H1 (cell line): ENCODE measurements at regions not wholly inside any gene's neighbourhood (a gene's known extent, or its start where the extent isn't known, plus 50 kb on each side); places are given as distances from the start of the nearest gene placed in this dataset.

ENCODE experiments used
- CTCF ChIA-PET: fragments of 300-600 bp; sonication (Branson Sonifier 250); formaldehyde crosslinking; loops from one replicate; lab custom pipeline; 2021; ENCODE audit not compliant: partially characterized antibody; lab: Charles Lee
- POLR2A ChIA-PET: fragments of 300-600 bp; sonication (Branson Sonifier 250); formaldehyde crosslinking; loops from one replicate; lab custom pipeline; 2021; ENCODE audit warnings: inconsistent platforms; ENCODE audit not compliant: partially characterized antibody; lab: Charles Lee
- DNase-seq, 2 experiments: peaks; one replicate each; pipeline versions ENCODE4 v3.0.0 to v3.0.0-alpha.2; 2010 to 2022; ENCODE audit warnings: low spot score in 2 of 2, low read depth in 1 of 2, mixed read lengths in 1 of 2
- FAIRE-seq: peaks from 2 replicates; lab custom pipeline; 2011; peaks lifted over from hg19 to GRCh38; lab: Jason Lieb, UNC
- H2AFZ ChIP-seq: 2 replicates; pipeline ENCODE4 v1.8.1; 2012; ENCODE audit warnings: low read length, inconsistent platforms
- H2AK5ac ChIP-seq: 2 replicates; pipeline ENCODE4 v1.6.1; 2013; ENCODE audit warnings: low read depth, low read length
- H2BK120ac ChIP-seq: replicated peaks from 2 replicates; pipeline ENCODE3; 2013; ENCODE audit warnings: low read depth, low read length, inconsistent platforms
- H2BK12ac ChIP-seq: 2 replicates; pipeline ENCODE4 v1.6.1; 2013; ENCODE audit warnings: low read depth, low read length
- H2BK15ac ChIP-seq: 2 replicates; pipeline ENCODE4 v1.6.1; 2013; ENCODE audit warnings: low read length
- H2BK20ac ChIP-seq: 2 replicates; pipeline ENCODE4 v1.6.1; 2013; ENCODE audit warnings: low read length
- H2BK5ac ChIP-seq: 2 replicates; pipeline ENCODE4 v1.6.1; 2013; ENCODE audit warnings: low read depth, low read length
- H3K14ac ChIP-seq: 2 replicates; pipeline ENCODE4 v1.6.1; 2013; ENCODE audit warnings: inconsistent platforms; ENCODE audit not compliant: insufficient read length
- H3K18ac ChIP-seq: 2 replicates; pipeline ENCODE4 v1.6.1; 2013; ENCODE audit warnings: low read length; ENCODE audit errors: extremely low read depth
- H3K23ac ChIP-seq: 2 replicates; pipeline ENCODE4 v1.6.1; 2013; ENCODE audit warnings: inconsistent platforms; ENCODE audit not compliant: insufficient read length
- H3K23me2 ChIP-seq: 2 replicates; pipeline ENCODE4 v1.6.1; 2013; ENCODE audit warnings: low read depth, low read length
- H3K27ac ChIP-seq: 2 replicates; pipeline ENCODE4 v1.6.1; 2011; ENCODE audit warnings: low read depth, low read length, inconsistent platforms
- H3K27me3 ChIP-seq, 4 experiments: replicated peaks in 1 of 4; 1 replicate in 1 of 4; 2 replicates in 3 of 4; pipeline versions ENCODE4 v1.6.1 to v1.8.1; 2011 to 2013; ENCODE audit warnings: low read length in 3 of 4, mild to moderate bottlenecking in 3 of 4, inconsistent platforms in 2 of 4, mixed read lengths in 2 of 4, moderate library complexity in 1 of 4; ENCODE audit not compliant: control insufficient read depth in 3 of 4, insufficient read depth in 3 of 4; ENCODE audit errors: extremely low read depth in 1 of 4
- H3K36me3 ChIP-seq, 4 experiments: 2 replicates each; pipeline versions ENCODE4 v1.6.1 to v1.8.1; 2011 to 2013; ENCODE audit warnings: mild to moderate bottlenecking in 4 of 4, low read length in 3 of 4, moderate library complexity in 2 of 4, control low read depth in 1 of 4, inconsistent platforms in 1 of 4; ENCODE audit not compliant: insufficient read depth in 4 of 4, control insufficient read depth in 2 of 4
- H3K4ac ChIP-seq: replicated peaks from 2 replicates; pipeline ENCODE3; 2013; ENCODE audit warnings: low read length, low read depth, mixed read lengths, inconsistent platforms; ENCODE audit not compliant: insufficient read length
- H3K4me1 ChIP-seq, 4 experiments: replicated peaks in 1 of 4; 1 replicate in 1 of 4; 2 replicates in 3 of 4; pipeline versions ENCODE4 v1.6.1 to v1.8.1; 2011 to 2013; ENCODE audit warnings: low read length in 3 of 4, inconsistent platforms in 2 of 4, mixed read lengths in 1 of 4; ENCODE audit not compliant: insufficient read depth in 4 of 4, control insufficient read depth in 3 of 4
- H3K4me2 ChIP-seq, 2 experiments: 2 replicates each; pipeline versions ENCODE4 v1.6.1 to v1.8.1; 2011 to 2013; ENCODE audit warnings: low read depth in 2 of 2, low read length in 2 of 2, control low read depth in 1 of 2, inconsistent platforms in 1 of 2, mild to moderate bottlenecking in 1 of 2; ENCODE audit not compliant: insufficient read depth in 1 of 2
- H3K4me3 ChIP-seq, 4 experiments: fragments of 200-600, 300-600 bp in 1 of 4; sonication (generic), shearing (Covaris generic), sonication (Bioruptor Twin) in 1 of 4; 2 replicates each; pipeline versions ENCODE4 v1.5.1 to v1.8.1; 2011 to 2016; ENCODE audit warnings: low read length in 4 of 4, low read depth in 3 of 4, control low read depth in 2 of 4, inconsistent platforms in 2 of 4, mild to moderate bottlenecking in 2 of 4, mixed read lengths in 1 of 4, moderate library complexity in 1 of 4; ENCODE audit not compliant: insufficient read depth in 2 of 4; ENCODE audit errors: extremely low read depth in 1 of 4
- H3K56ac ChIP-seq: replicated peaks from 2 replicates; pipeline ENCODE3; 2013; ENCODE audit warnings: low read depth, mild to moderate bottlenecking, mixed read lengths, low read length, inconsistent platforms; ENCODE audit not compliant: insufficient read length
- H3K79me1 ChIP-seq: 2 replicates; pipeline ENCODE4 v1.6.1; 2013; ENCODE audit warnings: low read depth, low read length, control low read depth
- H3K79me2 ChIP-seq, 2 experiments: 2 replicates each; pipeline versions ENCODE4 v1.6.1 to v1.8.1; 2012 to 2013; ENCODE audit warnings: low read length in 2 of 2, mild to moderate bottlenecking in 2 of 2, inconsistent platforms in 1 of 2; ENCODE audit not compliant: insufficient read depth in 2 of 2, control insufficient read depth in 1 of 2
- H3K9ac ChIP-seq, 4 experiments: replicated peaks in 1 of 4; 1 replicate in 1 of 4; 2 replicates in 3 of 4; pipeline versions ENCODE4 v1.6.1 to v1.8.1; 2011 to 2013; ENCODE audit warnings: low read depth in 3 of 4, low read length in 3 of 4, control low read depth in 2 of 4, mild to moderate bottlenecking in 2 of 4, moderate library complexity in 2 of 4, inconsistent platforms in 1 of 4; ENCODE audit errors: extremely low read depth in 1 of 4
- H3K9me3 ChIP-seq, 2 experiments: 2 replicates each; pipeline versions ENCODE4 v1.6.1 to v1.8.1; 2012 to 2013; ENCODE audit warnings: mild to moderate bottlenecking in 2 of 2, moderate library complexity in 2 of 2, control low read depth in 1 of 2, inconsistent platforms in 1 of 2, low read depth in 1 of 2, low read length in 1 of 2, mixed read lengths in 1 of 2; ENCODE audit not compliant: insufficient read depth in 2 of 2
- H4K20me1 ChIP-seq, 2 experiments: replicated peaks in 1 of 2; 2 replicates each; pipeline versions ENCODE3 to v1.8.1; 2011 to 2013; ENCODE audit warnings: inconsistent platforms in 2 of 2, low read length in 2 of 2, mild to moderate bottlenecking in 1 of 2; ENCODE audit not compliant: insufficient read depth in 2 of 2, control insufficient read depth in 1 of 2
- H4K5ac ChIP-seq: 2 replicates; pipeline ENCODE4 v1.6.1; 2013; ENCODE audit warnings: low read length, low read depth, mixed read lengths, inconsistent platforms; ENCODE audit not compliant: insufficient read length
- H4K8ac ChIP-seq: 2 replicates; pipeline ENCODE4 v1.8.0; 2013; ENCODE audit warnings: mild to moderate bottlenecking, moderate library complexity, low read length, inconsistent platforms; ENCODE audit not compliant: insufficient read depth; ENCODE audit errors: extremely low read depth
- H4K91ac ChIP-seq: replicated peaks from 2 replicates; pipeline ENCODE3; 2013; ENCODE audit warnings: low read length, mixed read lengths, inconsistent platforms; ENCODE audit not compliant: insufficient read length
- BRCA1 ChIP-seq: IDR thresholded peaks from 2 replicates; pipeline ENCODE4 v1.6.1; 2012; ENCODE audit warnings: low read depth, low read length, improper control_type of control experiment
- CREB1 ChIP-seq: IDR thresholded peaks from 2 replicates; pipeline ENCODE4 v1.6.1; 2012; ENCODE audit warnings: inconsistent platforms
- HDAC2 ChIP-seq, 2 experiments: fragments of 300-600 bp in 1 of 2; sonication (generic) in 1 of 2; IDR thresholded peaks; 2 replicates each; pipeline ENCODE4 v1.6.1; 2011 to 2012; ENCODE audit warnings: low read depth in 2 of 2, low read length in 2 of 2, mild to moderate bottlenecking in 2 of 2, moderate library complexity in 2 of 2, borderline replicate concordance in 1 of 2, inconsistent platforms in 1 of 2
- KDM5A ChIP-seq: fragments of 200-600 bp; IDR thresholded peaks from 2 replicates; pipeline ENCODE4 v1.7.1; 2012; ENCODE audit warnings: mild to moderate bottlenecking, low read length, inconsistent platforms, mixed read lengths
- SP4 ChIP-seq: IDR thresholded peaks from 2 replicates; pipeline ENCODE4 v1.6.1; 2012; ENCODE audit warnings: low read length, inconsistent platforms
- WGBS, 2 experiments: shearing (Covaris generic) in 1 of 2; methylation state at CpG; one replicate each; pipeline versions ENCODE4 v1.1.6 to v1.1.7; 2013 to 2015; ENCODE audit warnings: low lambda C conversion rate in 2 of 2, mixed read lengths in 2 of 2, inconsistent platforms in 1 of 2, low coverage in 1 of 2, missing lambda C conversion rate in 1 of 2; ENCODE audit not compliant: insufficient replicate concordance in 2 of 2, insufficient coverage in 1 of 2, insufficient read length in 1 of 2; ENCODE audit errors: extremely low coverage in 1 of 2, missing lambda C conversion rate in 1 of 2; 5-methylcytosine and 5-hydroxymethylcytosine counted together

DNA sequence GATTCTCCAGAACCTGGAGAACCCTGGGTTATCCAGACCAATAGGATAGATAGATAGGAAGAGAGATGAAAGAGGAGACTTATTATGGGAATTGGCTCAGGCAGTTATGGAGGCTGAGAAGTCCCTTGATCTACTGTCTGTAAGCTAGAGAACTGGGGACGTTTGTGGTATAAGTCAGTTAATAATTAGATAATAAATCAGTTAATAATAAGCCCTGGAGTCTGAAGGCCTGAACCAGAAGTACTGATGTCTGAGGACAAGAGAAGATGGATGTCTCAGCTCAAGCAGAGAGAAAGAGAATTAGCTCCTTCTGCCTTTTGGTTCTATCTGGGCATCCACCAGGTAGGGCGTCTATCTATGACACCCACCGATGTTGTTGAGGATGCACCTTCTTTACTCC, 72.9 kb upstream of the SLC22A23 start:
- H3K56ac ChIP-seq: no peak overlapping the region
- DNase-seq (no peak), FAIRE-seq (no peak)
- H3K79me1 ChIP-seq: no peaks in the 10 kb centered on the region
- no peak overlapping the region for H3K18ac ChIP-seq
- H3K27ac ChIP-seq: no peak overlapping the region
- no peak overlapping the region for H3K4ac ChIP-seq
- H3K79me2 ChIP-seq: no peaks in the 10 kb centered on the region
- no peak overlapping the region for H3K14ac ChIP-seq
- H2AFZ ChIP-seq: no peak overlapping the region
- H3K36me3 ChIP-seq: no peaks in the 10 kb centered on the region
- no peak overlapping the region for H2BK5ac ChIP-seq
- H2BK15ac ChIP-seq: no peak overlapping the region
- H4K5ac ChIP-seq: no peak overlapping the region
- no peak overlapping the region for H2BK12ac ChIP-seq
- H3K23me2 ChIP-seq: no peaks in the 10 kb centered on the region
- H3K23ac ChIP-seq: no peak overlapping the region
- no peak overlapping the region for H2BK20ac ChIP-seq
- H4K8ac ChIP-seq: no peak overlapping the region
- H3K4me1 ChIP-seq: peaks cover 0 to 9% (median 3%) of the 10 kb centered on the region in 4 experiments; a peak in 3 of 7 replicates
- no peak overlapping the region for H2BK120ac ChIP-seq
- H4K91ac ChIP-seq: no peak overlapping the region
- 94% methylated on average over 3 of the region's 3 CpGs; no CpG with 5 or more reads in 1 of the 2 experiments for WGBS, 2 experiments
- H2AK5ac ChIP-seq: no peak overlapping the region
- ChIA-PET CTCF (interaction anchor here (1.2 to 3.2 kb wide), 4 partner anchors 9 to 321 kb away, joined by 3 to 11 read pairs (median 4); no protein-coding TSS in a partner anchor), POLR2A (no interaction called here)
- H3K9ac ChIP-seq: no peak overlapping the region
- H3K4me3 ChIP-seq: no peak overlapping the region
- H3K9me3 ChIP-seq: no peaks in the 10 kb centered on the region
- TF ChIP-seq CREB1 (no peak), KDM5A (no peak), BRCA1 (no peak), SP4 (no peak), HDAC2 (IDR thresholded peaks at IDR 0.05; ENCODE audit: borderline replicate concordance in 1 of 2, low read depth in 2 of 2, low read length in 2 of 2) (no peak)
- H3K4me2 ChIP-seq: no peak overlapping the region
- no peaks in the 10 kb centered on the region for H4K20me1 ChIP-seq
- H3K27me3 ChIP-seq: peaks cover 0 to 2% (median 0%) of the 10 kb centered on the region in 4 experiments; a peak in 1 of 7 replicates
